ENCODE measurements at regions not wholly inside any gene's neighbourhood (a gene's known extent, or its start where the extent isn't known, plus 50 kb on each side); places are given as distances from the start of the nearest gene placed in this dataset.
"Not testable (repeated sequence)": the region's sequence is repeated elsewhere in the genome, so short reads cannot be mapped to it uniquely, and the experiment has no call there.

GRCh38 chr15:69868756-69869155 lies 229.0 kb downstream of the TLE3 start:
- peaks cover 4% of the 10 kb centered on the region for H3K4me1 Mint-ChIP-seq
- ATAC-seq (replicated peaks; ENCODE audit: extremely low read depth, poor library complexity, severe bottlenecking) = no peak
- no peak overlapping the region for H3K4me3 Mint-ChIP-seq
- peaks cover 9% of the 10 kb centered on the region for H3K9me3 Mint-ChIP-seq
- no peaks in the 10 kb centered on the region for H3K27me3 Mint-ChIP-seq
- peaks cover 2% of the 10 kb centered on the region for H3K36me3 Mint-ChIP-seq (ENCODE audit: insufficient read depth)
- H3K27ac Mint-ChIP-seq (ENCODE audit: low read depth) = no peak overlapping the region
- no peak for DNase-seq (ENCODE audit: low spot score in 2 of 2)

DNA sequence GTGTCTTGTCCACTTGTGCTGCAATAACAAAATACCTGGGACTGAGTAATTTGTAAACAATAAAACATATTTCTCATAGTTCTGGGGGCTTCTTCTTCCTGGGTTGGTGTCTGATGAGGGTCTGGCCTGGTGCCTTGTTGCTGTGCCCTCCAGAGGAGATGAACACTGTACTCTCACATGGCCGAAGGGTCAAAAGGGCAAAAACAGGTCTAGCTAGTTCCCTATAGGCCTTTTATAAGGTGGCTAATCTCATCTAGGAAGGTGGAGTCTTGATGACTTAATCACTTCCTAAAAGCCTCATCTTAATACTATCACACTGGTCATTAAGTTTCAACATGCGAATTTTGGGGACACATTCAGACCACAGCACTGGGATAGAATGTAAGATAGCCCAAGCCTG lies 228.4 kb downstream of the TLE3 start:
- H3K27ac Mint-ChIP-seq (ENCODE audit: low read depth) = no peak overlapping the region

GRCh38 chr15:69869881-69870505 lies 227.7 kb downstream of the TLE3 start:
- Mint-ChIP-seq H3K4me1 (peaks cover 4% of the 10 kb centered on the region), H3K27ac (ENCODE audit: low read depth) (no peak overlapping the region), H3K4me3 (no peak overlapping the region), H3K27me3 (no peaks in the 10 kb centered on the region), H3K36me3 (ENCODE audit: insufficient read depth) (peaks cover 2% of the 10 kb centered on the region), H3K9me3 (peaks cover 15% of the 10 kb centered on the region)
- DNase-seq (ENCODE audit: low spot score in 2 of 2) = no peak
- ATAC-seq (replicated peaks; ENCODE audit: extremely low read depth, poor library complexity, severe bottlenecking) = no peak

More for the DNA sequence above, 228.4 kb downstream of the TLE3 start:
- no peak for DNase-seq (ENCODE audit: low spot score in 2 of 2)
- Mint-ChIP-seq H3K4me1 (peaks cover 4% of the 10 kb centered on the region), H3K9me3 (peaks cover 14% of the 10 kb centered on the region), H3K36me3 (ENCODE audit: insufficient read depth) (peaks cover 2% of the 10 kb centered on the region), H3K27me3 (no peaks in the 10 kb centered on the region), H3K4me3 (no peak overlapping the region)
- no peak for ATAC-seq (replicated peaks; ENCODE audit: extremely low read depth, poor library complexity, severe bottlenecking)

DNA sequence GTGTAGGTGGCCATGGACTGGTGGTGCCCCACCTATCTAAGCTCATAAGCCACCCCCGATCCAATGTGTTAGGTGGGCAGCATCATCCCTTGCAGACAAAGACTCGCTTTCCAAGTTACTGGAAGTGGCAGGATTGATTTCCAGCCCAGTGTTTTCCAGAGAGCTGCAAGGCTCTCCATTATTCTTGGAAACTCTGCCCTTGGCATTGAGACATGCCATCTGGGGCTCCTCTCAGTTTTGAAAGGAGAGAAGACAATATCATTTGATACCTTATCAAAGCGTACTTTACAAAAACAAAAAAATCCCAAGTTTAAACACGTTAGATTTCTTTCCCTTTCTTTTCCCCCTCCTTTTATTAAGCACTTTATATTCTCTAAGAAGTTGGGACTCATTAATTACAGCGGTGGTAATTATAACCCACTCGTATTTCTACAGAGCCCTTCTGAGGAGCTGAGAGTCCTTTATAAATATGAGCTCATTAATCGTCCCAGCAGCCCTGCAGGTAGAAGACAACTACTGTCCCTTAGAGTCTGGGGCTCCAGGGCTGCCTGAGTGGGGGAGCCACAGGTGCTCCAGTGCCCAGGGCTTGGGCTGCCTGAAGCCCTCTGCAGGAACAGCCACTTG lies 226.1 kb downstream of the TLE3 start:
- Mint-ChIP-seq H3K4me1 (peaks cover 4% of the 10 kb centered on the region), H3K9me3 (peaks cover 15% of the 10 kb centered on the region), H3K27me3 (peaks cover 3% of the 10 kb centered on the region), H3K4me3 (no peak overlapping the region), H3K27ac (ENCODE audit: low read depth) (no peak overlapping the region), H3K36me3 (ENCODE audit: insufficient read depth) (peaks cover 2% of the 10 kb centered on the region)
- ATAC-seq (replicated peaks; ENCODE audit: extremely low read depth, poor library complexity, severe bottlenecking) = no peak
- DNase-seq (ENCODE audit: low spot score in 2 of 2) = no peak

GRCh38 chr15:69873807-69874206 lies 223.9 kb downstream of the TLE3 start:
- ATAC-seq (replicated peaks; ENCODE audit: extremely low read depth, poor library complexity, severe bottlenecking) (no peak), DNase-seq (ENCODE audit: low spot score in 2 of 2) (no peak)
- Mint-ChIP-seq H3K36me3 (ENCODE audit: insufficient read depth) (peaks cover 2% of the 10 kb centered on the region), H3K9me3 (peaks cover 15% of the 10 kb centered on the region), H3K4me1 (no peaks in the 10 kb centered on the region), H3K4me3 (no peak overlapping the region), H3K27ac (ENCODE audit: low read depth) (no peak overlapping the region), H3K27me3 (peaks cover 6% of the 10 kb centered on the region)

DNA sequence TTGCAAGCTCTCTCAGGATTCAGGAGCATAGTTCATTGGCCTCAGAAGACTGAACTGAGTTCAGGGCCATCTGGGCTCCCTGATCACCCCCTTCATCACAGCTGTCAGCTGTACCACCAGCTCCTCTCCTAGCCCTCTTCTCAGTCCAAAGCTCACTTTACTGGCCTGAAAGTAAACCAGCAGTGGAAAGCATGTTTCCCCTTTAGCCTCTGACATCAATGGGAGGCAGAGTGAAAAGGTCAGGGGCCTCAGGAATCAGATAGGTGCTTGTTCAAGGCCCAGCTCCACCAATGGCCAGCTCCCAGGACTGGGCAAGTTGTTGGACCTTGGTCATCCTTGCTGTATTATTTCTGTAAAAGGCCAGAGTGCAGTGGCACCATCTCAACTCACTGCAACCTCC lies 223.4 kb downstream of the TLE3 start:
- H3K4me3 Mint-ChIP-seq = no peak overlapping the region
- H3K27me3 Mint-ChIP-seq = peaks cover 6% of the 10 kb centered on the region
- H3K36me3 Mint-ChIP-seq (ENCODE audit: insufficient read depth) = peaks cover under 1% of the 10 kb centered on the region
- H3K27ac Mint-ChIP-seq (ENCODE audit: low read depth) = no peak overlapping the region
- H3K9me3 Mint-ChIP-seq = peaks cover 15% of the 10 kb centered on the region
- no peaks in the 10 kb centered on the region for H3K4me1 Mint-ChIP-seq
- ATAC-seq (replicated peaks; ENCODE audit: extremely low read depth, poor library complexity, severe bottlenecking) = no peak
- DNase-seq (ENCODE audit: low spot score in 2 of 2) = no peak

- Mint-ChIP-seq H3K9me3 (peaks cover 15% of the 10 kb centered on the region), H3K36me3 (ENCODE audit: insufficient read depth) (no peaks in the 10 kb centered on the region), H3K4me3 (no peak overlapping the region), H3K4me1 (no peaks in the 10 kb centered on the region), H3K27ac (ENCODE audit: low read depth) (no peak overlapping the region), H3K27me3 (peaks cover 6% of the 10 kb centered on the region)
- no peak for DNase-seq (ENCODE audit: low spot score in 2 of 2)
- no peak for ATAC-seq (replicated peaks; ENCODE audit: extremely low read depth, poor library complexity, severe bottlenecking)
Measured at GRCh38 chr15:69876064-69876940, 221.4 kb downstream of the TLE3 start.

DNA sequence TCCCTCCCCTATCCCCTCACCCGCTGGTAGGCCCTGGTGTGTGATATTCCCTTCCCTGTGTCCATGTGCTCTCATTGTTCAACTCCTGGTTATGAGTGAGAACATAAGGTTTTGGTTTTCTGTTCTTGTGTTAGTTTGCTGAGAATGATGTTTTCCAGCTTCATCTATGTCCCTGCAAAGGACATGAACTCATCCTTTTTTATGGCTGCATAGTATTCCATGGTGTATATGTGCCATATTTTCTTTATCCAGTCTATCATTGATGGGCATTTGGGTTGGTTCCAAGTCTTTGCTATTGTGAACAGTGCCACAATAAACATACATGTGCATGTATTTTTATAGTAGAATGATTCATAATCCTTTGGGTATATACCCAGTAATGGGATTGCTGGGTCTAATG lies 217.8 kb downstream of the TLE3 start:
- not testable (repeated sequence) for H3K27me3 Mint-ChIP-seq; H3K4me1 Mint-ChIP-seq; H3K36me3 Mint-ChIP-seq (ENCODE audit: insufficient read depth); H3K9me3 Mint-ChIP-seq; ATAC-seq (replicated peaks; ENCODE audit: extremely low read depth, poor library complexity, severe bottlenecking); H3K27ac Mint-ChIP-seq (ENCODE audit: low read depth); DNase-seq (ENCODE audit: low spot score in 2 of 2); H3K4me3 Mint-ChIP-seq

DNA sequence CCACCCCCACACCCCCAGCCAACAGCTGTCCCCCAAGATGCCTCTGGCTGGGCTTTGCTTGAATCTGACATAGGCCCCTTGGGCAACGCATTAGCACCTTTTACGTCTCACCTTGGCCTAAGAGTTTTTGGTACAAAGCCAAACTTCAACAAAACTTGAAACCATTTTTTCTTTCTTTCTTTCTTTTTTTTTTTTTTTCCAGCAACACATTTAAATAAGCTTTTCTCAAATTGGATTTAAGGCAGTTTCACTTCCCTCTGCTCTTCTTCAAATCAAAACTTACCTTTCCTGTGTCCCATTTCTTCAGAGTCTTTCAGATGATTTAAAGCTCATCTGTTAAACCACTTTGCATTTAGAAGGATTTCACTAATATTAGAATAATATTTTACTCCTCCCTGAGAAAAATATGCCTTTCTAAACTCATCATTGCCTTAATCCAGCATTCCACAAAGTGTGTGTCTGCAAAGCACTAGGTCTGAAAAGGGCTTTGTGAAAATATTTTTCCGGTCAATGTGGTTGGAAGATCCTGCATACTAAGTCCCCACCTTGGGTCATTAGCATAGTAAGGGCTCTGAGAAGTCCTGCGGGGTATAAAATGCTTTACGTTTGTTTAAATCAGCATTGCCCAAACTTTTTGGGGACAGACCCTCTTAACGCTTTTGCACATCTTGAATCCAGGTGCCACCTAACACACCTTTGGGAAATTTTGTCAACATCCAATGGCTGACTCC lies 217.0 kb downstream of the TLE3 start:
- DNase-seq (ENCODE audit: low spot score in 2 of 2) (no peak), ATAC-seq (replicated peaks; ENCODE audit: extremely low read depth, poor library complexity, severe bottlenecking) (no peak)
- H3K36me3 Mint-ChIP-seq (ENCODE audit: insufficient read depth) = no peaks in the 10 kb centered on the region
- H3K27ac Mint-ChIP-seq (ENCODE audit: low read depth) = no peak overlapping the region
- H3K27me3 Mint-ChIP-seq = peaks cover 12% of the 10 kb centered on the region
- peaks cover 4% of the 10 kb centered on the region for H3K9me3 Mint-ChIP-seq
- no peaks in the 10 kb centered on the region for H3K4me1 Mint-ChIP-seq
- H3K4me3 Mint-ChIP-seq = no peak overlapping the region

- H3K4me3 Mint-ChIP-seq = no peak overlapping the region
- no peaks in the 10 kb centered on the region for H3K4me1 Mint-ChIP-seq
- H3K27ac Mint-ChIP-seq (ENCODE audit: low read depth) = no peak overlapping the region
- H3K36me3 Mint-ChIP-seq (ENCODE audit: insufficient read depth) = no peaks in the 10 kb centered on the region
- DNase-seq (ENCODE audit: low spot score in 2 of 2) = no peak
- ATAC-seq (replicated peaks; ENCODE audit: extremely low read depth, poor library complexity, severe bottlenecking) = no peak
- H3K27me3 Mint-ChIP-seq = peaks cover 13% of the 10 kb centered on the region
- peaks cover 4% of the 10 kb centered on the region for H3K9me3 Mint-ChIP-seq
Measured at GRCh38 chr15:69881302-69881670, 216.4 kb downstream of the TLE3 start.

DNA sequence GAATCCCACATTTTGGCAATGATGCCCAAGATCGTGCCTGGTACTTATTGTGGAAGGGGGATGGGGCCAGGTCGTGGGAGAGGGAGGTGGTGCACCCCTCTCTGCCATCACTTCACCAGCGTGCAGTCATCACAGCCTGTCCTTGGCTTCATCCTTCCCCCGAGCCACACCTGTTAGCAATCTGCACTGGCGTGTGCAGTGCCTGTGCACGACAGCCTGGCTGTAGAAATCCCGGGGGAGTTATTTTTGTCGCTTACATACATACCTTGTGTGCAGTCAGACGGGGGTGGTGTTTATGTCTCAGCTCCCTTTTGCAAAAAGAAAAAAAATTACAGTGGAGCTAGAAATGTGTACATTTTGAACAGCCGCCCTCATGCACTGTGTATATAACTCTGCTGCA lies 216.0 kb downstream of the TLE3 start:
- Mint-ChIP-seq H3K9me3 (peaks cover 4% of the 10 kb centered on the region), H3K4me3 (no peak overlapping the region), H3K27me3 (peaks cover 8% of the 10 kb centered on the region), H3K36me3 (ENCODE audit: insufficient read depth) (no peaks in the 10 kb centered on the region), H3K4me1 (no peaks in the 10 kb centered on the region), H3K27ac (ENCODE audit: low read depth) (no peak overlapping the region)
- DNase-seq (ENCODE audit: low spot score in 2 of 2) = no peak
- ATAC-seq (replicated peaks; ENCODE audit: extremely low read depth, poor library complexity, severe bottlenecking) = no peak

DNA sequence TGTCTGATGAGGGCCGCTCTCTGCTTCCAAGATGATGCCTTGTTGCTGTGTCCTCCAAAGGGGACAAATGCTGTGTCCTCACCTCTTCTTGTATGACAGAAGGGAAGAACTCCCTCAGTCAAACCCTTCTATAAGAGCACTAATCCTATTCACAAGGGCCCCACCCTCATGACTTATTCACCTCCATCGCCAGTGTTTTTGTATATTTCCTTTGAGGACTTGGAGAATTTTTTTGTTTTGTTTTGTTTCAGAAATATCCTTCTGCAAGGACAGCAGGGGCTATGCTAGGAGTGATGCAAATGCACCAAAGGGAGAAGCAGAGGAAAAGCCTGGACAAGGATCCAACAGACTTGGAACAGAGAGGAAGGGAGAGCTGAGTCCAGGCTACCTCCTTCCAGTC lies 214.4 kb downstream of the TLE3 start:
- Mint-ChIP-seq H3K4me1 (no peaks in the 10 kb centered on the region), H3K27ac (ENCODE audit: low read depth) (no peak overlapping the region), H3K4me3 (no peak overlapping the region), H3K36me3 (ENCODE audit: insufficient read depth) (no peaks in the 10 kb centered on the region), H3K27me3 (peaks cover 7% of the 10 kb centered on the region), H3K9me3 (peaks cover 4% of the 10 kb centered on the region)
- ATAC-seq (replicated peaks; ENCODE audit: extremely low read depth, poor library complexity, severe bottlenecking) (no peak), DNase-seq (ENCODE audit: low spot score in 2 of 2) (no peak)

Data from central memory CD8-positive, alpha-beta T cell (primary cell).